Gastrocnemius medialis (tissue), 4 donors: ENCODE measurements at regions not wholly inside any gene's neighbourhood (a gene's known extent, or its start where the extent isn't known, plus 50 kb on each side); places are given as distances from the start of the nearest gene placed in this dataset.

ENCODE experiments used
- POLR2A ChIP-seq, 2 donors: fragments of 450-650 bp; IDR thresholded peaks; one replicate each; pipeline ENCODE4 v1.6.1; 2017; ENCODE audit warnings: antibody characterized with exemption in 2 of 2, mild to moderate bottlenecking in 2 of 2, moderate library complexity in 2 of 2
- TF ChIP-seq, protein P1 (sequence below), 5 experiments: fragments of 450-650 bp in 3 of 5; fragments of 200-600 bp in 2 of 5; sonication (generic) in 2 of 5; IDR thresholded peaks in 4 of 5; conservative IDR thresholded peaks in 1 of 5; 1 replicate in 4 of 5; 2 replicates in 1 of 5; pipeline ENCODE4 v1.5.1; 2016 to 2019; ENCODE audit warnings: antibody characterized with exemption in 5 of 5, mild to moderate bottlenecking in 3 of 5, moderate library complexity in 3 of 5

DNA sequence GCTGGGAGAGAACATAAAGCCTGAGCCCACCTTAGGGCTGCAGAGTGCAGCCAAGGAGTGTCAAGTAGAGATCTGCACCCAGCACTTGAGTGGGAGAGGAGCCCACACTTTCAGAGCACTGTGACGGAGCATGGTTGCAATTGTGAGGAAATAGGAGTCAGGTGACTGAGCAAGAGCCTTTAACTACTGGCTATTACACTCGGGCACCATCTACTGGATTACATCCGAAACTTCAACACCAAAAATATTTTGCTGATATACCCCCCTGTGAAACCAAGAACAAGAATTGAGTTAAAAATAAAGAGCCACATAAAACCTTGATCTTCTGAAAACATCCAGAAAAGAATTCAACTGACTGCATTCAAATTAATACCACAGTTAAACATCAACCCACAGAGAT lies 657.9 kb downstream of the NXPH1 start:
- TF ChIP-seq, protein P1, sequence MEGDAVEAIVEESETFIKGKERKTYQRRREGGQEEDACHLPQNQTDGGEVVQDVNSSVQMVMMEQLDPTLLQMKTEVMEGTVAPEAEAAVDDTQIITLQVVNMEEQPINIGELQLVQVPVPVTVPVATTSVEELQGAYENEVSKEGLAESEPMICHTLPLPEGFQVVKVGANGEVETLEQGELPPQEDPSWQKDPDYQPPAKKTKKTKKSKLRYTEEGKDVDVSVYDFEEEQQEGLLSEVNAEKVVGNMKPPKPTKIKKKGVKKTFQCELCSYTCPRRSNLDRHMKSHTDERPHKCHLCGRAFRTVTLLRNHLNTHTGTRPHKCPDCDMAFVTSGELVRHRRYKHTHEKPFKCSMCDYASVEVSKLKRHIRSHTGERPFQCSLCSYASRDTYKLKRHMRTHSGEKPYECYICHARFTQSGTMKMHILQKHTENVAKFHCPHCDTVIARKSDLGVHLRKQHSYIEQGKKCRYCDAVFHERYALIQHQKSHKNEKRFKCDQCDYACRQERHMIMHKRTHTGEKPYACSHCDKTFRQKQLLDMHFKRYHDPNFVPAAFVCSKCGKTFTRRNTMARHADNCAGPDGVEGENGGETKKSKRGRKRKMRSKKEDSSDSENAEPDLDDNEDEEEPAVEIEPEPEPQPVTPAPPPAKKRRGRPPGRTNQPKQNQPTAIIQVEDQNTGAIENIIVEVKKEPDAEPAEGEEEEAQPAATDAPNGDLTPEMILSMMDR (IDR thresholded peaks at IDR 0.05 in 4 of 5, conservative IDR thresholded peaks at IDR 0.05 in 1 of 5): no peak
- no peak for TF ChIP-seq POLR2A (IDR thresholded peaks at IDR 0.05)
